ENCODE measurements at regions not wholly inside any gene's neighbourhood (a gene's known extent, or its start where the extent isn't known, plus 50 kb on each side); places are given as distances from the start of the nearest gene placed in this dataset.

- TF ChIP-seq POLR2A (IDR thresholded peaks at IDR 0.05): no peak
- TF ChIP-seq, protein P1, sequence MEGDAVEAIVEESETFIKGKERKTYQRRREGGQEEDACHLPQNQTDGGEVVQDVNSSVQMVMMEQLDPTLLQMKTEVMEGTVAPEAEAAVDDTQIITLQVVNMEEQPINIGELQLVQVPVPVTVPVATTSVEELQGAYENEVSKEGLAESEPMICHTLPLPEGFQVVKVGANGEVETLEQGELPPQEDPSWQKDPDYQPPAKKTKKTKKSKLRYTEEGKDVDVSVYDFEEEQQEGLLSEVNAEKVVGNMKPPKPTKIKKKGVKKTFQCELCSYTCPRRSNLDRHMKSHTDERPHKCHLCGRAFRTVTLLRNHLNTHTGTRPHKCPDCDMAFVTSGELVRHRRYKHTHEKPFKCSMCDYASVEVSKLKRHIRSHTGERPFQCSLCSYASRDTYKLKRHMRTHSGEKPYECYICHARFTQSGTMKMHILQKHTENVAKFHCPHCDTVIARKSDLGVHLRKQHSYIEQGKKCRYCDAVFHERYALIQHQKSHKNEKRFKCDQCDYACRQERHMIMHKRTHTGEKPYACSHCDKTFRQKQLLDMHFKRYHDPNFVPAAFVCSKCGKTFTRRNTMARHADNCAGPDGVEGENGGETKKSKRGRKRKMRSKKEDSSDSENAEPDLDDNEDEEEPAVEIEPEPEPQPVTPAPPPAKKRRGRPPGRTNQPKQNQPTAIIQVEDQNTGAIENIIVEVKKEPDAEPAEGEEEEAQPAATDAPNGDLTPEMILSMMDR (IDR thresholded peaks at IDR 0.05): no peak
Measured at GRCh38 chr11:33646168-33646567, 54.5 kb downstream of the C11orf91 start.

All from adrenal gland (tissue), 5 donors.